Suprapubic skin (tissue), 3 donors: ENCODE measurements at regions not wholly inside any gene's neighbourhood (a gene's known extent, or its start where the extent isn't known, plus 50 kb on each side); places are given as distances from the start of the nearest gene placed in this dataset.

ENCODE experiments used
- CTCF ChIP-seq, 2 donors: fragments of 200-600 bp in 1 of 2; fragments of 450-650 bp in 1 of 2; sonication (generic) in 1 of 2; IDR thresholded peaks; one replicate each; pipeline ENCODE4 v1.5.1; 2016 to 2019; ENCODE audit warnings: antibody characterized with exemption in 2 of 2, mild to moderate bottlenecking in 1 of 2, moderate library complexity in 1 of 2
- POLR2A ChIP-seq, 2 donors: fragments of 450-650 bp; IDR thresholded peaks; one replicate each; pipeline ENCODE4 v1.6.1; 2017; ENCODE audit warnings: antibody characterized with exemption in 2 of 2, mild to moderate bottlenecking in 2 of 2, moderate library complexity in 2 of 2

- TF ChIP-seq CTCF (IDR thresholded peaks at IDR 0.05) (no peak), POLR2A (IDR thresholded peaks at IDR 0.05) (no peak)
Measured at GRCh38 chr6:40274058-40274457, 313.1 kb downstream of the LRFN2 start.
